ENCODE measurements at regions not wholly inside any gene's neighbourhood (a gene's known extent, or its start where the extent isn't known, plus 50 kb on each side); places are given as distances from the start of the nearest gene placed in this dataset.

GRCh38 chr13:40233731-40234195 is 432.7 kb downstream of the FOXO1 start:
- no peaks in the 10 kb centered on the region for H3K27me3 Mint-ChIP-seq
- H3K27ac Mint-ChIP-seq = no peak overlapping the region
- no peak overlapping the region for H3K4me3 Mint-ChIP-seq
- intact Hi-C loops (cut with micrococcal nuclease) = no loop called here
- DNase-seq = no peak
- H3K36me3 Mint-ChIP-seq (ENCODE audit: low read depth) = no peaks in the 10 kb centered on the region
- H3K9me3 Mint-ChIP-seq = peaks cover 14% of the 10 kb centered on the region
- peaks cover 12% of the 10 kb centered on the region for H3K4me1 Mint-ChIP-seq

GRCh38 chr13:40235160-40235796 is 431.2 kb downstream of the FOXO1 start:
- Mint-ChIP-seq H3K27ac (no peak overlapping the region), H3K9me3 (peaks cover 5% of the 10 kb centered on the region), H3K36me3 (ENCODE audit: low read depth) (no peaks in the 10 kb centered on the region), H3K4me3 (no peak overlapping the region), H3K4me1 (peaks cover 7% of the 10 kb centered on the region), H3K27me3 (no peaks in the 10 kb centered on the region)
- DNase-seq = no peak
- intact Hi-C loops (cut with micrococcal nuclease) = no loop called here

GRCh38 chr13:40236566-40237168 is 429.8 kb downstream of the FOXO1 start:
- intact Hi-C loops (cut with micrococcal nuclease) = no loop called here
- Mint-ChIP-seq H3K36me3 (ENCODE audit: low read depth) (no peaks in the 10 kb centered on the region), H3K27me3 (no peaks in the 10 kb centered on the region), H3K4me3 (no peak overlapping the region), H3K4me1 (peaks cover 2% of the 10 kb centered on the region), H3K27ac (no peak overlapping the region), H3K9me3 (no peaks in the 10 kb centered on the region)
- no peak for DNase-seq

- DNase-seq = no peak
- Mint-ChIP-seq H3K4me1 (no peaks in the 10 kb centered on the region), H3K27ac (no peak overlapping the region), H3K9me3 (peaks cover 6% of the 10 kb centered on the region), H3K36me3 (ENCODE audit: low read depth) (no peaks in the 10 kb centered on the region), H3K27me3 (no peaks in the 10 kb centered on the region), H3K4me3 (no peak overlapping the region)
- intact Hi-C loops (cut with micrococcal nuclease) = no loop called here
Observed at GRCh38 chr13:40238761-40239160, 427.7 kb downstream of the FOXO1 start.

GRCh38 chr13:40240293-40240692 is 426.1 kb downstream of the FOXO1 start:
- no peaks in the 10 kb centered on the region for H3K4me1 Mint-ChIP-seq
- no peak overlapping the region for H3K4me3 Mint-ChIP-seq
- H3K9me3 Mint-ChIP-seq = peaks cover 6% of the 10 kb centered on the region
- DNase-seq = no peak
- no peaks in the 10 kb centered on the region for H3K27me3 Mint-ChIP-seq
- no peak overlapping the region for H3K27ac Mint-ChIP-seq
- intact Hi-C loops (cut with micrococcal nuclease) = no loop called here
- no peaks in the 10 kb centered on the region for H3K36me3 Mint-ChIP-seq (ENCODE audit: low read depth)

- no peaks in the 10 kb centered on the region for H3K36me3 Mint-ChIP-seq (ENCODE audit: low read depth)
- peaks cover 4% of the 10 kb centered on the region for H3K4me1 Mint-ChIP-seq
- no peak overlapping the region for H3K4me3 Mint-ChIP-seq
- no peaks in the 10 kb centered on the region for H3K27me3 Mint-ChIP-seq
- DNase-seq = no peak
- H3K9me3 Mint-ChIP-seq = peaks cover 13% of the 10 kb centered on the region
- intact Hi-C loops (cut with micrococcal nuclease) = no loop called here
- H3K27ac Mint-ChIP-seq = no peak overlapping the region
Observed at GRCh38 chr13:40241125-40241798, 425.2 kb downstream of the FOXO1 start.

GRCh38 chr13:40243047-40243446 is 423.4 kb downstream of the FOXO1 start:
- Mint-ChIP-seq H3K27me3 (no peaks in the 10 kb centered on the region), H3K4me3 (no peak overlapping the region), H3K9me3 (peaks cover 20% of the 10 kb centered on the region), H3K4me1 (peaks cover 10% of the 10 kb centered on the region), H3K27ac (no peak overlapping the region), H3K36me3 (ENCODE audit: low read depth) (no peaks in the 10 kb centered on the region)
- DNase-seq = no peak
- intact Hi-C loops (cut with micrococcal nuclease) = no loop called here

GRCh38 chr13:40243982-40244381 is 422.5 kb downstream of the FOXO1 start:
- H3K27me3 Mint-ChIP-seq = no peaks in the 10 kb centered on the region
- no peak overlapping the region for H3K27ac Mint-ChIP-seq
- intact Hi-C loops (cut with micrococcal nuclease) = no loop called here
- H3K4me3 Mint-ChIP-seq = no peak overlapping the region
- peaks cover 12% of the 10 kb centered on the region for H3K4me1 Mint-ChIP-seq
- H3K36me3 Mint-ChIP-seq (ENCODE audit: low read depth) = peaks cover under 1% of the 10 kb centered on the region
- H3K9me3 Mint-ChIP-seq = peaks cover 26% of the 10 kb centered on the region
- no peak for DNase-seq

- H3K27ac Mint-ChIP-seq = no peak overlapping the region
- peaks cover 2% of the 10 kb centered on the region for H3K36me3 Mint-ChIP-seq (ENCODE audit: low read depth)
- no peak for DNase-seq
- intact Hi-C loops (cut with micrococcal nuclease) = no loop called here
- no peak overlapping the region for H3K4me3 Mint-ChIP-seq
- peaks cover 30% of the 10 kb centered on the region for H3K9me3 Mint-ChIP-seq
- H3K4me1 Mint-ChIP-seq = peaks cover 12% of the 10 kb centered on the region
- H3K27me3 Mint-ChIP-seq = no peaks in the 10 kb centered on the region
Observed at GRCh38 chr13:40245567-40245966, 420.9 kb downstream of the FOXO1 start.

GRCh38 chr13:40247845-40248244 is 418.6 kb downstream of the FOXO1 start:
- intact Hi-C loops (cut with micrococcal nuclease) = no loop called here
- H3K27me3 Mint-ChIP-seq = no peaks in the 10 kb centered on the region
- peaks cover 28% of the 10 kb centered on the region for H3K9me3 Mint-ChIP-seq
- H3K36me3 Mint-ChIP-seq (ENCODE audit: low read depth) = peaks cover 2% of the 10 kb centered on the region
- H3K4me1 Mint-ChIP-seq = peaks cover 24% of the 10 kb centered on the region
- H3K4me3 Mint-ChIP-seq = no peak overlapping the region
- no peak overlapping the region for H3K27ac Mint-ChIP-seq
- no peak for DNase-seq

GRCh38 chr13:40251343-40252032 is 415.0 kb downstream of the FOXO1 start:
- peak; percentile 68 for DNase-seq
- intact Hi-C loops (cut with micrococcal nuclease) = loop anchor here (1.0 to 5.0 kb wide), 4 partner anchors 64 to 411 kb away; no protein-coding TSS in a partner anchor
- Mint-ChIP-seq H3K27ac (peak overlapping the region; percentile 83), H3K4me3 (peak overlapping the region; percentile 48), H3K9me3 (peaks cover 27% of the 10 kb centered on the region), H3K36me3 (ENCODE audit: low read depth) (peaks cover 2% of the 10 kb centered on the region), H3K27me3 (no peaks in the 10 kb centered on the region), H3K4me1 (peaks cover 24% of the 10 kb centered on the region)

GRCh38 chr13:40252241-40252640 is 414.2 kb downstream of the FOXO1 start:
- peak overlapping the region; percentile 34 for H3K27ac Mint-ChIP-seq
- H3K9me3 Mint-ChIP-seq = peaks cover 28% of the 10 kb centered on the region
- peaks cover 2% of the 10 kb centered on the region for H3K36me3 Mint-ChIP-seq (ENCODE audit: low read depth)
- peaks cover 24% of the 10 kb centered on the region for H3K4me1 Mint-ChIP-seq
- no peak overlapping the region for H3K4me3 Mint-ChIP-seq
- intact Hi-C loops (cut with micrococcal nuclease) = loop anchor here (5.0 kb wide), 1 partner anchor 410 kb away; no protein-coding TSS in a partner anchor
- DNase-seq = no peak
- no peaks in the 10 kb centered on the region for H3K27me3 Mint-ChIP-seq

- no peak for DNase-seq
- Mint-ChIP-seq H3K36me3 (ENCODE audit: low read depth) (peaks cover 2% of the 10 kb centered on the region), H3K27me3 (no peaks in the 10 kb centered on the region), H3K9me3 (peaks cover 26% of the 10 kb centered on the region), H3K4me3 (no peak overlapping the region), H3K4me1 (peaks cover 22% of the 10 kb centered on the region), H3K27ac (peak overlapping the region; percentile 34)
- intact Hi-C loops (cut with micrococcal nuclease) = loop anchor here (5.0 kb wide), 1 partner anchor 410 kb away; no protein-coding TSS in a partner anchor
Observed at GRCh38 chr13:40252676-40253075, 413.8 kb downstream of the FOXO1 start.

GRCh38 chr13:40254394-40254793 is 412.0 kb downstream of the FOXO1 start:
- DNase-seq = peak; percentile 44
- Mint-ChIP-seq H3K27me3 (no peaks in the 10 kb centered on the region), H3K9me3 (peaks cover 21% of the 10 kb centered on the region), H3K4me1 (peaks cover 23% of the 10 kb centered on the region), H3K27ac (no peak overlapping the region), H3K36me3 (ENCODE audit: low read depth) (no peaks in the 10 kb centered on the region), H3K4me3 (no peak overlapping the region)
- intact Hi-C loops (cut with micrococcal nuclease) = loop anchor here (5.0 kb wide), 1 partner anchor 408 kb away; no protein-coding TSS in a partner anchor

Data from activated CD4-positive, alpha-beta T cell treated with anti-CD3 and anti-CD28 coated beads, Interleukin-2, amount 10 ng/mL, durations not matched to agents 24 days and 14 days (primary cell).